Caco-2 (cell line): ENCODE measurements at regions not wholly inside any gene's neighbourhood (a gene's known extent, or its start where the extent isn't known, plus 50 kb on each side); places are given as distances from the start of the nearest gene placed in this dataset.

Experiments
- BruUV-seq: library from RNA; stranded (reverse); fragments of 400-500 nt; replicated peaks from 2 replicates; lab custom pipeline; 2021; lab: Mats Ljungman, UMichigan
- CTCF ChIA-PET: fragments of 300-600 bp; sonication (Branson Sonifier 250); formaldehyde crosslinking; loops from one replicate; lab custom pipeline; 2022; ENCODE audit warnings: antibody characterized with exemption; lab: Charles Lee
- POLR2A ChIA-PET: fragments of 300-600 bp; sonication (Branson Sonifier 250); formaldehyde crosslinking; loops from one replicate; lab custom pipeline; 2022; ENCODE audit warnings: antibody characterized with exemption; lab: Charles Lee
- DNase-seq, 2 experiments: peaks; one replicate each; pipeline versions ENCODE4 v3.0.0 to v3.0.0-alpha.2; 2020 to 2022
- H3K27me3 ChIP-seq: replicated peaks from 2 replicates; pipeline ENCODE4 v1.6.0; 2011; ENCODE audit warnings: low read length; ENCODE audit not compliant: control insufficient read depth, insufficient read depth
- H3K36me3 ChIP-seq: 2 replicates; pipeline ENCODE4 v1.5.1; 2011; ENCODE audit warnings: low read length; ENCODE audit not compliant: control insufficient read depth, insufficient read depth
- H3K4me1 ChIP-seq: fragments of 250-450 bp; sonication (Bioruptor Pico); 2 replicates; pipeline ENCODE4 v1.5.1; 2020; ENCODE audit warnings: mild to moderate bottlenecking
- H3K4me3 ChIP-seq: 2 replicates; pipeline ENCODE4 v1.5.1; 2011; ENCODE audit warnings: low read depth, mild to moderate bottlenecking, control low read depth, low read length
- H3K9me3 ChIP-seq: fragments of 250-450 bp; sonication (Bioruptor Pico); 2 replicates; pipeline ENCODE4 v1.5.1; 2020; ENCODE audit warnings: mild to moderate bottlenecking, moderate library complexity
- H3K27ac Mint-ChIP-seq: one replicate; pipeline ENCODE4 v1.8.0; 2022; ENCODE audit warnings: mixed read lengths; ENCODE audit not compliant: unreplicated experiment
- H3K27me3 Mint-ChIP-seq: one replicate; pipeline ENCODE4 v1.8.0; 2022; ENCODE audit warnings: mixed read lengths; ENCODE audit not compliant: insufficient read depth, unreplicated experiment
- H3K36me3 Mint-ChIP-seq: one replicate; pipeline ENCODE4 v1.8.0; 2022; ENCODE audit warnings: mild to moderate bottlenecking, mixed read lengths; ENCODE audit not compliant: insufficient read depth, unreplicated experiment
- H3K4me1 Mint-ChIP-seq: one replicate; pipeline ENCODE4 v1.8.0; 2022; ENCODE audit warnings: low read depth, mixed read lengths; ENCODE audit not compliant: unreplicated experiment
- H3K4me3 Mint-ChIP-seq: one replicate; pipeline ENCODE4 v1.8.0; 2022; ENCODE audit warnings: mild to moderate bottlenecking, moderate library complexity, mixed read lengths; ENCODE audit not compliant: unreplicated experiment
- H3K9me3 Mint-ChIP-seq: one replicate; pipeline ENCODE4 v1.8.0; 2022; ENCODE audit warnings: mixed read lengths; ENCODE audit not compliant: unreplicated experiment
- CTCF ChIP-seq, 2 experiments: fragments of 200-600 bp in 1 of 2; IDR thresholded peaks; 1 replicate in 1 of 2; 2 replicates in 1 of 2; pipeline versions ENCODE4 v1.5.1 to v1.8.0; 2011 to 2022; ENCODE audit warnings: antibody characterized with exemption in 1 of 2, control low read depth in 1 of 2, inconsistent platforms in 1 of 2, low read depth in 1 of 2, low read length in 1 of 2, mild to moderate bottlenecking in 1 of 2, moderate library complexity in 1 of 2; ENCODE audit not compliant: insufficient read depth in 1 of 2, severe bottlenecking in 1 of 2, unreplicated experiment in 1 of 2
- intact Hi-C: fragments of 100-400 bp; cut with micrococcal nuclease; formaldehyde crosslinking; loops from one replicate; pipeline ENCODE4 v1.10.0; 2022; ENCODE audit not compliant: unreplicated experiment

DNA sequence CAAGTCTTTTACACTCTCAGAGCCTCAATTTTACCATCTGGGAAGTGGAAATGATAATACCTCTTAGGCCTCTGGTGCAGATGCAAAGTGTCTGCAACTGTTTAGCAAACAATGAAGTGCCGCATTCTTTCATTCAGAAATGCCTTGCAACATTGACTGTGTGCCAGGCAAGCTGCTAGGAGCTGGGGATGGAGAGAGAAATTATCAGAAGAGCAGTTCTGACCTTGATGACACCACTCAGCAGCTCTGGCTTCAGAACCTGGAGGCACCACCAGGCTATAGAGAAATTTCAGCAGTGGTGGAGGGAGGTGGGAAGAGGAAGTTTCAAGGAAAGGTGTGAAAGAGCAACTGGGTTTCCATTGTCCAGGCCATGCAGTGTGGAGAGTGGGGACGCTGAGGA is 78.1 kb upstream of the HABP2 start:
- Mint-ChIP-seq H3K4me1 (no peaks in the 10 kb centered on the region), H3K36me3 (no peaks in the 10 kb centered on the region), H3K27me3 (no peaks in the 10 kb centered on the region), H3K4me3 (no peak overlapping the region), H3K9me3 (peaks cover 14% of the 10 kb centered on the region), H3K27ac (no peak overlapping the region)
- no peaks in the 10 kb centered on the region; the same call in 1 of the 2 replicates for H3K27me3 ChIP-seq
- no peaks in the 10 kb centered on the region for H3K36me3 ChIP-seq
- intact Hi-C loops, result no loop called here
- ChIA-PET POLR2A (no interaction called here), CTCF (no interaction called here)
- no peaks in the 10 kb centered on the region for H3K4me1 ChIP-seq
- BruUV-seq, result no TSS peak
- no peak overlapping the region for H3K4me3 ChIP-seq
- peaks cover 13% of the 10 kb centered on the region for H3K9me3 ChIP-seq
- no peak for TF ChIP-seq CTCF (IDR thresholded peaks at IDR 0.05; ENCODE audit: insufficient read depth in 1 of 2, low read depth in 1 of 2, low read length in 1 of 2, severe bottlenecking in 1 of 2, unreplicated experiment in 1 of 2)
- DNase-seq, result no peak

DNA sequence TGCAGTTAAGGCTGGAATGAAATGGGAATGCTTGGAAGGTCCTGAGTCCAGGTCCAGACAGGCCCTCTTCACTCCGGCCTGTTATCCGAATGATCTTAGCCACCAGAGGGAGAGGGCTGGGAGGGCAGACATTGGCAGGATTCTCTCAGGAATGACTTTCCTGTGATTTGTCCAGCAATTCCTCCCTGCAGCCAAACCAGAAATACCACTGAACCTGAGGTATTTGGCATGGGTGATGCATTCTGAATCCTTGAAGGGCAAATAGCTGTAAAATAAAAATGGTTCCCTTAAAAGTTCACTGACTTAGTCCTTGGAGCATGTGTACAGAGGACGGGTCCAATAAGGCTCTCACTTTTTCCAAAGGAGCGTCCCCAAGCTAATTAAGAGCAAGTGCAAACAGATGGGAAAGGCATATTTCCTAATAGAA is 77.5 kb upstream of the HABP2 start:
- Histone ChIP-seq H3K4me1 (no peaks in the 10 kb centered on the region), H3K36me3 (no peaks in the 10 kb centered on the region), H3K27me3 (no peaks in the 10 kb centered on the region; the same call in 1 of the 2 replicates), H3K9me3 (peaks cover 20% of the 10 kb centered on the region), H3K4me3 (no peak overlapping the region)
- Mint-ChIP-seq H3K4me3 (no peak overlapping the region), H3K27ac (no peak overlapping the region), H3K4me1 (no peaks in the 10 kb centered on the region), H3K9me3 (peaks cover 21% of the 10 kb centered on the region), H3K36me3 (no peaks in the 10 kb centered on the region), H3K27me3 (no peaks in the 10 kb centered on the region)
- TF ChIP-seq CTCF (IDR thresholded peaks at IDR 0.05; ENCODE audit: insufficient read depth in 1 of 2, low read depth in 1 of 2, low read length in 1 of 2, severe bottlenecking in 1 of 2, unreplicated experiment in 1 of 2), result no peak
- POLR2A ChIA-PET, result no interaction called here
- CTCF ChIA-PET, result no interaction called here
- no peak for DNase-seq
- intact Hi-C loops, result no loop called here
- no TSS peak for BruUV-seq

DNA sequence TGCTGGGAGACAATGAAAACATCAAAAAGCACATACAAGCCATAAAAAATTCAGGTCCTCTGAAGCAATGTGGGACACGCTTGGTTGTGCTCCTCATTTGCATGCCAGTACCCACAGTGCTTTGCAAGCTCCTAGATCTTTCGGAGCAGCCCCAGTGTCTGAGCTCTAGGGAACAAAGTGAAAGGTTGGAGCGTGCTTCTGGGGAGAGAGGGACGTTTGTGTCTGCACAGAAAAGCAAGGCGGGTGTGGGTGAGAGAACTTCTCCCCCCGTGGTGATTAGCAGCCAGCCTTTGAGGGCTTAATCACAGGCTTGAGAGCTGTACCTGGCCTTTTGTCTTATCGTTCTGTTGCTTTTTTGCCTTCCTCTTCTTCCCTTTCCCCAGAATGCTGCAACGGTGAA is 76.7 kb upstream of the HABP2 start:
- Histone ChIP-seq H3K27me3 (no peaks in the 10 kb centered on the region), H3K36me3 (no peaks in the 10 kb centered on the region), H3K4me1 (no peaks in the 10 kb centered on the region), H3K9me3 (peaks cover 28% of the 10 kb centered on the region), H3K4me3 (no peak overlapping the region)
- intact Hi-C loops, result no loop called here
- POLR2A ChIA-PET, result no interaction called here
- no peaks in the 10 kb centered on the region for H3K4me1 Mint-ChIP-seq
- BruUV-seq, result no TSS peak
- no peak for TF ChIP-seq CTCF (IDR thresholded peaks at IDR 0.05; ENCODE audit: insufficient read depth in 1 of 2, low read depth in 1 of 2, low read length in 1 of 2, severe bottlenecking in 1 of 2, unreplicated experiment in 1 of 2)
- no peak overlapping the region for H3K27ac Mint-ChIP-seq
- H3K4me3 Mint-ChIP-seq, result no peak overlapping the region
- CTCF ChIA-PET, result no interaction called here
- H3K27me3 Mint-ChIP-seq, result no peaks in the 10 kb centered on the region
- peaks cover 29% of the 10 kb centered on the region for H3K9me3 Mint-ChIP-seq
- H3K36me3 Mint-ChIP-seq, result no peaks in the 10 kb centered on the region
- no peak for DNase-seq
